PC-3 (cell line): ENCODE measurements at regions not wholly inside any gene's neighbourhood (a gene's known extent, or its start where the extent isn't known, plus 50 kb on each side); places are given as distances from the start of the nearest gene placed in this dataset.

Experiments
- EZH2 ChIP-seq: fragments of 300-600 bp; sonication (generic); IDR thresholded peaks from one replicate; pipeline ENCODE4 v1.6.1; 2017; ENCODE audit warnings: antibody characterized with exemption, mild to moderate bottlenecking, low read length; ENCODE audit not compliant: unreplicated experiment
- EZH2phosphoT487 ChIP-seq: fragments of 300-600 bp; sonication (generic); IDR thresholded peaks from 2 replicates; pipeline ENCODE4 v1.6.1; 2018; ENCODE audit warnings: mild to moderate bottlenecking, antibody characterized with exemption, low read length, borderline replicate concordance
- TF ChIP-seq, protein P1 (sequence below): fragments of 300-600 bp; sonication (generic); conservative IDR thresholded peaks from 2 replicates; pipeline ENCODE4 v1.5.1; 2017; ENCODE audit warnings: antibody characterized with exemption, low read depth, mild to moderate bottlenecking, low read length

DNA sequence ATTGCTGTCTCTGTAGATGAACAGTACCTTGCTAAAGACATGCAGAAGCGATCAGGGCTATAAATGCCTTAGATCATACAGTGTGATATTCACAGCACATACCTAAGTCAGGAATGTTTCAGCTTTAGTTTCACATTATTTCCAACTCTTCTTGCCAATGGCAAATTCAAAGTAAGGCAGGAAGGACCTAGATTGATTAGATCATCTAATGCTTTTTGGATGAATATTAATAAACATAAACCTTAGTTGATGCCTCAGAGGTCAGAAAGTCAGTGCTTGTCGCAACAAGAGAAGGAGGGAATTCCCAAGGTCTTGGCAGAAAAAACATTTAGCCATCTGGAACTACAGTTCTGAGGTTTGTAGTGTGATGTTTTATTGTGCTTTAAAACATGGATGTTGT, 122.3 kb downstream of the TNFSF18 start:
- TF ChIP-seq, protein P1, sequence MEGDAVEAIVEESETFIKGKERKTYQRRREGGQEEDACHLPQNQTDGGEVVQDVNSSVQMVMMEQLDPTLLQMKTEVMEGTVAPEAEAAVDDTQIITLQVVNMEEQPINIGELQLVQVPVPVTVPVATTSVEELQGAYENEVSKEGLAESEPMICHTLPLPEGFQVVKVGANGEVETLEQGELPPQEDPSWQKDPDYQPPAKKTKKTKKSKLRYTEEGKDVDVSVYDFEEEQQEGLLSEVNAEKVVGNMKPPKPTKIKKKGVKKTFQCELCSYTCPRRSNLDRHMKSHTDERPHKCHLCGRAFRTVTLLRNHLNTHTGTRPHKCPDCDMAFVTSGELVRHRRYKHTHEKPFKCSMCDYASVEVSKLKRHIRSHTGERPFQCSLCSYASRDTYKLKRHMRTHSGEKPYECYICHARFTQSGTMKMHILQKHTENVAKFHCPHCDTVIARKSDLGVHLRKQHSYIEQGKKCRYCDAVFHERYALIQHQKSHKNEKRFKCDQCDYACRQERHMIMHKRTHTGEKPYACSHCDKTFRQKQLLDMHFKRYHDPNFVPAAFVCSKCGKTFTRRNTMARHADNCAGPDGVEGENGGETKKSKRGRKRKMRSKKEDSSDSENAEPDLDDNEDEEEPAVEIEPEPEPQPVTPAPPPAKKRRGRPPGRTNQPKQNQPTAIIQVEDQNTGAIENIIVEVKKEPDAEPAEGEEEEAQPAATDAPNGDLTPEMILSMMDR: no peak
- TF ChIP-seq EZH2 (no peak), EZH2phosphoT487 (no peak)
